Loucy (cell line): ENCODE measurements at regions not wholly inside any gene's neighbourhood (a gene's known extent, or its start where the extent isn't known, plus 50 kb on each side); places are given as distances from the start of the nearest gene placed in this dataset.

Experiments used
- H2AFZ ChIP-seq: fragments of 200-600 bp; sonication (generic); 2 replicates; pipeline ENCODE4 v1.6.0; 2016; ENCODE audit warnings: antibody characterized with exemption, mild to moderate bottlenecking, low read length, moderate library complexity
- H3F3A ChIP-seq: fragments of 200-600 bp; 2 replicates; pipeline ENCODE4 v1.6.0; 2016; ENCODE audit warnings: antibody characterized with exemption, low read depth, mild to moderate bottlenecking
- H3K27me3 ChIP-seq: fragments of 200-600 bp; sonication (generic); 2 replicates; pipeline ENCODE4 v1.6.1; 2014; ENCODE audit warnings: low read length, mild to moderate bottlenecking; ENCODE audit not compliant: insufficient read depth, poor library complexity, severe bottlenecking
- H3K36me3 ChIP-seq: fragments of 200-600 bp; sonication (generic); 2 replicates; pipeline ENCODE4 v1.6.1; 2016; ENCODE audit warnings: low read length; ENCODE audit not compliant: insufficient read depth
- H3K4me1 ChIP-seq: fragments of 200-600 bp; sonication (generic); 2 replicates; pipeline ENCODE4 v1.5.1; 2014; ENCODE audit warnings: low read length, mild to moderate bottlenecking; ENCODE audit not compliant: insufficient read depth, poor library complexity, severe bottlenecking
- H3K4me2 ChIP-seq: fragments of 200-600 bp; sonication (generic); 2 replicates; pipeline ENCODE4 v1.6.0; 2014; ENCODE audit warnings: antibody characterized with exemption, low read length, low read depth, mild to moderate bottlenecking; ENCODE audit not compliant: poor library complexity, severe bottlenecking
- H3K4me3 ChIP-seq: fragments of 200-600 bp; sonication (generic); 2 replicates; pipeline ENCODE4 v1.5.1; 2014; ENCODE audit warnings: low read length, mild to moderate bottlenecking, mixed read lengths; ENCODE audit not compliant: poor library complexity, severe bottlenecking
- H3K79me2 ChIP-seq: fragments of 200-600 bp; sonication (generic); 2 replicates; pipeline ENCODE4 v1.6.1; 2014; ENCODE audit warnings: low read length; ENCODE audit not compliant: insufficient read depth
- H3K9ac ChIP-seq: fragments of 200-600 bp; sonication (generic); 2 replicates; pipeline ENCODE4 v1.6.0; 2014; ENCODE audit warnings: mild to moderate bottlenecking, low read depth, low read length, moderate library complexity; ENCODE audit not compliant: poor library complexity, severe bottlenecking
- H3K9me2 ChIP-seq: fragments of 200-600 bp; sonication (generic); replicated peaks from 2 replicates; pipeline ENCODE4 v1.6.1; 2016; ENCODE audit warnings: low read depth, low read length, mixed read lengths
- H3K9me3 ChIP-seq: fragments of 200-600 bp; sonication (generic); 2 replicates; pipeline ENCODE4 v1.6.1; 2014; ENCODE audit warnings: mild to moderate bottlenecking, antibody characterized with exemption, low read length, low read depth; ENCODE audit not compliant: insufficient read depth
- H4K20me1 ChIP-seq: fragments of 200-600 bp; sonication (generic); 2 replicates; pipeline ENCODE4 v1.6.0; 2014; ENCODE audit warnings: antibody characterized with exemption, low read length, mild to moderate bottlenecking; ENCODE audit not compliant: insufficient read depth, poor library complexity, severe bottlenecking
- CTCF ChIP-seq: fragments of 200-600 bp; sonication (generic); conservative IDR thresholded peaks from 2 replicates; pipeline ENCODE4 v1.5.1; 2014; ENCODE audit warnings: mild to moderate bottlenecking, antibody characterized with exemption, low read length
- EZH2phosphoT487 ChIP-seq: fragments of 200-600 bp; IDR thresholded peaks from 2 replicates; pipeline ENCODE4 v1.6.1; 2018; ENCODE audit warnings: antibody characterized with exemption, mild to moderate bottlenecking, moderate library complexity, borderline replicate concordance

GRCh38 chr3:10635446-10636076, 130.2 kb upstream of the ATP2B2 start:
- H3K4me1 ChIP-seq, result no peaks in the 10 kb centered on the region
- H3K27me3 ChIP-seq, result no peaks in the 10 kb centered on the region
- H3K4me2 ChIP-seq, result no peak overlapping the region
- TF ChIP-seq EZH2phosphoT487, result no peak
- no peak for TF ChIP-seq CTCF
- no peak overlapping the region for H3K4me3 ChIP-seq
- H3K9ac ChIP-seq, result no peak overlapping the region
- H3K9me3 ChIP-seq, result peaks cover 8% of the 10 kb centered on the region; the same call in 1 of the 2 replicates
- no peak overlapping the region for H2AFZ ChIP-seq
- no peaks in the 10 kb centered on the region for H3K36me3 ChIP-seq
- no peaks in the 10 kb centered on the region for H3F3A ChIP-seq
- H3K79me2 ChIP-seq, result no peaks in the 10 kb centered on the region
- H3K9me2 ChIP-seq, result no peaks in the 10 kb centered on the region
- no peaks in the 10 kb centered on the region for H4K20me1 ChIP-seq

GRCh38 chr3:10637342-10637741, 132.0 kb upstream of the ATP2B2 start:
- no peaks in the 10 kb centered on the region for H4K20me1 ChIP-seq
- no peaks in the 10 kb centered on the region for H3K27me3 ChIP-seq
- no peak overlapping the region for H3K4me2 ChIP-seq
- H3K9ac ChIP-seq, result no peak overlapping the region
- no peaks in the 10 kb centered on the region for H3K4me1 ChIP-seq
- no peaks in the 10 kb centered on the region for H3K36me3 ChIP-seq
- H3F3A ChIP-seq, result no peaks in the 10 kb centered on the region
- H3K9me3 ChIP-seq, result peaks cover 8% of the 10 kb centered on the region; the same call in 1 of the 2 replicates
- no peaks in the 10 kb centered on the region for H3K79me2 ChIP-seq
- no peaks in the 10 kb centered on the region for H3K9me2 ChIP-seq
- H3K4me3 ChIP-seq, result no peak overlapping the region
- no peak overlapping the region for H2AFZ ChIP-seq
- TF ChIP-seq CTCF (no peak), EZH2phosphoT487 (no peak)

- Histone ChIP-seq H3K27me3 (no peaks in the 10 kb centered on the region), H3K9me2 (no peaks in the 10 kb centered on the region), H3K79me2 (no peaks in the 10 kb centered on the region), H3K9ac (no peak overlapping the region), H3K9me3 (peaks cover 8% of the 10 kb centered on the region; the same call in 1 of the 2 replicates), H3K4me1 (no peaks in the 10 kb centered on the region), H2AFZ (no peak overlapping the region), H4K20me1 (no peaks in the 10 kb centered on the region), H3K36me3 (no peaks in the 10 kb centered on the region), H3K4me2 (no peak overlapping the region), H3K4me3 (no peak overlapping the region), H3F3A (no peaks in the 10 kb centered on the region)
- TF ChIP-seq CTCF, result no peak
- TF ChIP-seq EZH2phosphoT487, result no peak
Observed at GRCh38 chr3:10638466-10638865, 133.1 kb upstream of the ATP2B2 start.
